ENCODE measurements at regions not wholly inside any gene's neighbourhood (a gene's known extent, or its start where the extent isn't known, plus 50 kb on each side); places are given as distances from the start of the nearest gene placed in this dataset.

DNA sequence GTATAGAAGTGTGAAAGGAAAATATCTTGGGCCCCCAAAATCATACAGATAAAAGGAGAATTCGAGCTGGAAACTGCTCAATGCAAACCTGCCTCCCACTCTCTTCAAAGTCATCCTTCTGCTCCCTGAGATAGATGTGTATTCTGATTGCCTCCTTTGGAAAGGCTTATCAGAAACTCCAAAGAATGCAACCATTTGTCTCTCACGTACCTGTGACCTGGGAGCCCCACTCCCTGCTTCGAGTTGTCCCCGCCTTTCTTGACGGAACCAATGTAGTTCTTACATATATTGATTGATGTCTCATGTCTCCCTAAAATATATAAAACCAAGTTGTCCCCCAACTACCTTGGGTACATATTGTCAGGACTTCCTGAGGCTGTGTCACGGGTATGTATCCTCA lies 163.8 kb downstream of the DIRAS2 start:
- TF ChIP-seq, protein P1, sequence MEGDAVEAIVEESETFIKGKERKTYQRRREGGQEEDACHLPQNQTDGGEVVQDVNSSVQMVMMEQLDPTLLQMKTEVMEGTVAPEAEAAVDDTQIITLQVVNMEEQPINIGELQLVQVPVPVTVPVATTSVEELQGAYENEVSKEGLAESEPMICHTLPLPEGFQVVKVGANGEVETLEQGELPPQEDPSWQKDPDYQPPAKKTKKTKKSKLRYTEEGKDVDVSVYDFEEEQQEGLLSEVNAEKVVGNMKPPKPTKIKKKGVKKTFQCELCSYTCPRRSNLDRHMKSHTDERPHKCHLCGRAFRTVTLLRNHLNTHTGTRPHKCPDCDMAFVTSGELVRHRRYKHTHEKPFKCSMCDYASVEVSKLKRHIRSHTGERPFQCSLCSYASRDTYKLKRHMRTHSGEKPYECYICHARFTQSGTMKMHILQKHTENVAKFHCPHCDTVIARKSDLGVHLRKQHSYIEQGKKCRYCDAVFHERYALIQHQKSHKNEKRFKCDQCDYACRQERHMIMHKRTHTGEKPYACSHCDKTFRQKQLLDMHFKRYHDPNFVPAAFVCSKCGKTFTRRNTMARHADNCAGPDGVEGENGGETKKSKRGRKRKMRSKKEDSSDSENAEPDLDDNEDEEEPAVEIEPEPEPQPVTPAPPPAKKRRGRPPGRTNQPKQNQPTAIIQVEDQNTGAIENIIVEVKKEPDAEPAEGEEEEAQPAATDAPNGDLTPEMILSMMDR (IDR thresholded peaks at IDR 0.05) = no peak
- TF ChIP-seq POLR2A (IDR thresholded peaks at IDR 0.05) = no peak

All from testis (tissue), 2 donors.